ENCODE measurements at regions not wholly inside any gene's neighbourhood (a gene's known extent, or its start where the extent isn't known, plus 50 kb on each side); places are given as distances from the start of the nearest gene placed in this dataset.

DNA sequence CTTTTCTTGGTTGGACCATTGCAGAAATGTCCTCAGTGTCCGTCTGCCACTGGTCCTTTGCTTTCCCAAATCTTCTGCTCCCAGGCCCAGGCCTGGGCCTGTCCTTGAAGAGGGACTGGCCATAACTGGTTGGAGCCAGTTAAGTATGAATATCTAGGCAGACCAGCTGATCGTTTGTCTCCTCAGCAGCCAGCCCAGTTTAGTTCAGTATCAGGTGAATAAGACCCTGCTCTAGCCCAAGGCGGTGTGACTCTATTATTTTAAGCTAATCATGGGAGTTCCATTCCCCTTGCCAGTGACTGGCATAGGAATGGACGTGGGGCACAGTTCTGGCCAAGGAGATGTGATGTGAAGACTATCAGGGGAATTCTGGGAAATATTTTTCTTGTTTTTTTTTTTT, 73.9 kb upstream of the RASGRF1 start:
- no peak overlapping the region for H3K4me3 ChIP-seq
- H3K9me3 ChIP-seq = no peaks in the 10 kb centered on the region
- 84% methylated on average over 4 of the region's 4 CpGs for WGBS
- intact Hi-C loops (cut with DNase I) = no loop called here
- peaks cover 0 to 5% (median 2%) of the 10 kb centered on the region in 4 donors for H3K4me1 ChIP-seq
- peak; percentile 42 for DNase-seq (ENCODE audit: extremely low spot score)
- H3K27me3 ChIP-seq = peaks cover 0 to 8% (median 0%) of the 10 kb centered on the region in 4 donors
- no peaks in the 10 kb centered on the region for H3K36me3 ChIP-seq
- no peak overlapping the region for H3K27ac ChIP-seq (replicated peaks in 1 of 4)
- no peak for TF ChIP-seq EP300 (IDR thresholded peaks at IDR 0.05)
- TF ChIP-seq, protein P1, sequence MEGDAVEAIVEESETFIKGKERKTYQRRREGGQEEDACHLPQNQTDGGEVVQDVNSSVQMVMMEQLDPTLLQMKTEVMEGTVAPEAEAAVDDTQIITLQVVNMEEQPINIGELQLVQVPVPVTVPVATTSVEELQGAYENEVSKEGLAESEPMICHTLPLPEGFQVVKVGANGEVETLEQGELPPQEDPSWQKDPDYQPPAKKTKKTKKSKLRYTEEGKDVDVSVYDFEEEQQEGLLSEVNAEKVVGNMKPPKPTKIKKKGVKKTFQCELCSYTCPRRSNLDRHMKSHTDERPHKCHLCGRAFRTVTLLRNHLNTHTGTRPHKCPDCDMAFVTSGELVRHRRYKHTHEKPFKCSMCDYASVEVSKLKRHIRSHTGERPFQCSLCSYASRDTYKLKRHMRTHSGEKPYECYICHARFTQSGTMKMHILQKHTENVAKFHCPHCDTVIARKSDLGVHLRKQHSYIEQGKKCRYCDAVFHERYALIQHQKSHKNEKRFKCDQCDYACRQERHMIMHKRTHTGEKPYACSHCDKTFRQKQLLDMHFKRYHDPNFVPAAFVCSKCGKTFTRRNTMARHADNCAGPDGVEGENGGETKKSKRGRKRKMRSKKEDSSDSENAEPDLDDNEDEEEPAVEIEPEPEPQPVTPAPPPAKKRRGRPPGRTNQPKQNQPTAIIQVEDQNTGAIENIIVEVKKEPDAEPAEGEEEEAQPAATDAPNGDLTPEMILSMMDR (IDR thresholded peaks at IDR 0.05) = no peak

DNA sequence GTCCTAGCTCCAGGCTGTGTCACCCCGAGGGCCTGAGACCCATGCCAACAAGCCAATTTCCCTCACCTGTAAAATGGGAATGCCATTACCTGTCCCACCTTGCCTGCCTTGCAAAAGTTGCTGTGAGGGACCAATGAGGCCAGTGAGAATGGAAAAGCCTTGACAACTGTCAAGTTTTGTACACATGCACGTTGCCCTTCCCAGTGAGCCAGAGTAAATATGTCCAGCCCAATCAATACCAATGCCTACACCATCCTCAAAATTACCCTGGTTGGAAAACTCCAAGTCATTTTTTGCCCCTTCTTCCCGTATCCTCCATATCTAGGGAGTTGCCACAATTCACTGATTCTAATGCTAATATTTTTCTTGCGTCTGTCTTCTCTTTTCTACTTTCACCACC, 73.5 kb upstream of the RASGRF1 start:
- H3K27me3 ChIP-seq = peaks cover 0 to 5% (median 0%) of the 10 kb centered on the region in 4 donors
- H3K4me3 ChIP-seq = no peak overlapping the region
- 90% methylated on average over 4 of the region's 4 CpGs for WGBS
- no peak overlapping the region for H3K27ac ChIP-seq (replicated peaks in 1 of 4)
- intact Hi-C loops (cut with DNase I) = no loop called here
- DNase-seq (ENCODE audit: extremely low spot score) = no peak
- H3K4me1 ChIP-seq = peaks cover 0 to under 1% (median under 1%) of the 10 kb centered on the region in 4 donors
- TF ChIP-seq POLR2AphosphoS5 (IDR thresholded peaks at IDR 0.05) = no peak
- H3K9me3 ChIP-seq = no peaks in the 10 kb centered on the region
- H3K36me3 ChIP-seq = no peaks in the 10 kb centered on the region

GRCh38 chr15:79163395-79163794, 72.8 kb upstream of the RASGRF1 start:
- Histone ChIP-seq H3K9me3 (no peaks in the 10 kb centered on the region), H3K4me1 (no peaks in the 10 kb centered on the region), H3K27me3 (peaks cover 0 to 5% (median 0%) of the 10 kb centered on the region in 4 donors), H3K36me3 (no peaks in the 10 kb centered on the region), H3K27ac (replicated peaks in 1 of 4) (no peak overlapping the region), H3K4me3 (no peak overlapping the region)
- TF ChIP-seq, protein P1 (IDR thresholded peaks at IDR 0.05) = no peak
- TF ChIP-seq POLR2AphosphoS5 (IDR thresholded peaks at IDR 0.05) (no peak), POLR2A (IDR thresholded peaks at IDR 0.05; ENCODE audit: low read depth) (no peak), EP300 (IDR thresholded peaks at IDR 0.05) (no peak)
- intact Hi-C loops (cut with DNase I) = no loop called here
- no peak for DNase-seq (ENCODE audit: extremely low spot score)

GRCh38 chr15:79161837-79162508, 71.4 kb upstream of the RASGRF1 start:
- intact Hi-C loops (cut with DNase I) = no loop called here
- H3K36me3 ChIP-seq = no peaks in the 10 kb centered on the region
- no peak overlapping the region for H3K4me3 ChIP-seq
- peak; percentile 78 for DNase-seq (ENCODE audit: extremely low spot score)
- H3K27ac ChIP-seq (replicated peaks in 1 of 4) = no peak overlapping the region
- TF ChIP-seq EP300 (IDR thresholded peaks at IDR 0.05) (no peak), POLR2A (IDR thresholded peaks at IDR 0.05; ENCODE audit: low read depth) (no peak), POLR2AphosphoS5 (IDR thresholded peaks at IDR 0.05) (no peak)
- TF ChIP-seq, protein P1 (IDR thresholded peaks at IDR 0.05) = no peak
- H3K9me3 ChIP-seq = no peaks in the 10 kb centered on the region
- H3K27me3 ChIP-seq = peaks cover 0 to 5% (median 0%) of the 10 kb centered on the region in 4 donors
- H3K4me1 ChIP-seq = no peaks in the 10 kb centered on the region
- WGBS = 20% methylated on average over 1 of the region's 1 CpG

DNA sequence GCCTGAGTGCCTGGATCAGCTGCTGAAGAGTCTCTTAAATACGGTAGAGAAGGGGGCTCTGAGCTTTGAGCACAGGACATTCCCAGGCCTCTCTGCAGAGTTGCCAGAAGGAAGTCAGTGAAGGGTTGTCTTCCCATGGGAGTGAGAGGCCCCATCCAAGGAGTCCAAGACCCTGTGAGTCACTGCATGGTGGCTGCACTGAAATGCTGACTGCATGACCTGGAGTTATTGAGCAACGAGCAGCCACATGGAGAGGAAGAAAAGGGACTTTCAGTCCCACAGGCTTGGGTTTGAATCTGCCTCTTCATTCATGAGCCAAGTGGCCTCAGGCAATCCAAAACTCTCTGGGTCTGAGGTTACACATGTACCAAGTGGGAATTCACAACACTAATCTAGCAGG, 69.6 kb upstream of the RASGRF1 start:
- no peak overlapping the region for H3K27ac ChIP-seq (replicated peaks in 1 of 4)
- intact Hi-C loops (cut with DNase I) = no loop called here
- TF ChIP-seq, protein P1 (IDR thresholded peaks at IDR 0.05) = no peak
- no peak for TF ChIP-seq POLR2A (IDR thresholded peaks at IDR 0.05; ENCODE audit: low read depth)

More for the DNA sequence above, 69.6 kb upstream of the RASGRF1 start:
- H3K9me3 ChIP-seq = no peaks in the 10 kb centered on the region
- DNase-seq (ENCODE audit: extremely low spot score) = peak; percentile 74
- H3K36me3 ChIP-seq = no peaks in the 10 kb centered on the region
- H3K4me1 ChIP-seq = no peaks in the 10 kb centered on the region
- H3K27me3 ChIP-seq = no peaks in the 10 kb centered on the region
- WGBS = 68% methylated on average over 2 of the region's 2 CpGs
- H3K4me3 ChIP-seq = no peak overlapping the region

All from esophagus muscularis mucosa (tissue), 4 donors.